K562 (cell line): ENCODE measurements at regions not wholly inside any gene's neighbourhood (a gene's known extent, or its start where the extent isn't known, plus 50 kb on each side); places are given as distances from the start of the nearest gene placed in this dataset.

Experiments
- ATAC-seq: fragments of 200-7000 bp; cut with Tn5 transposase; 3 replicates; pipeline ENCODE4 v1.9.1; 2020; ENCODE audit warnings: moderate library complexity
- BruUV-seq: library from RNA; stranded (reverse); fragments of 400-500 nt; replicated peaks from 2 replicates; lab custom pipeline; 2021; lab: Mats Ljungman, UMichigan
- CTCF ChIA-PET: fragments of 300-600 bp; formaldehyde crosslinking; extraction: SDS; loops from one replicate; lab custom pipeline; 2021; ENCODE audit warnings: low intra/inter-chr PET ratio; lab: Yijun Ruan, JAX
- POLR2A ChIA-PET: fragments of 300-600, 350-650 bp; sonication (Branson Sonifier 250); formaldehyde crosslinking; extraction: SDS; loops from one replicate; lab custom pipeline; 2021; ENCODE audit warnings: antibody characterized with exemption, inconsistent platforms; lab: Yijun Ruan, JAX
- DNase-seq, 4 experiments: peaks; one replicate each; pipeline versions ENCODE4 v3.0.0 to v3.0.0-alpha.2; 2011 to 2018; ENCODE audit warnings: low spot score in 3 of 4, mixed read lengths in 3 of 4; ENCODE audit errors: extremely low read depth in 1 of 4
- FAIRE-seq: peaks from 2 replicates; lab custom pipeline; 2011; peaks lifted over from hg19 to GRCh38; lab: Jason Lieb, UNC
- H2AFZ ChIP-seq: 2 replicates; pipeline ENCODE4 v1.6.0; 2011; ENCODE audit warnings: low read depth, low read length, control low read depth, inconsistent platforms
- H3K27ac ChIP-seq: fragments of 200-600 bp; 3 replicates; pipeline ENCODE4 v1.8.0; 2011; ENCODE audit warnings: low read depth, mild to moderate bottlenecking, control low read depth, inconsistent platforms, low read length, moderate library complexity, mixed read lengths; ENCODE audit errors: extremely low read depth
- H3K27me3 ChIP-seq, 2 experiments: fragments of 300-600 bp in 1 of 2; 2 replicates in 1 of 2; 3 replicates in 1 of 2; pipeline versions ENCODE4 v1.6.0 to v1.8.0; 2011; ENCODE audit warnings: inconsistent platforms in 2 of 2, low read length in 2 of 2, mild to moderate bottlenecking in 1 of 2, mixed read lengths in 1 of 2, moderate library complexity in 1 of 2; ENCODE audit not compliant: control insufficient read depth in 2 of 2, insufficient read depth in 2 of 2
- H3K36me3 ChIP-seq: fragments of 300-600 bp; 3 replicates; pipeline ENCODE4 v1.8.0; 2011; ENCODE audit warnings: mild to moderate bottlenecking, low read length, inconsistent platforms; ENCODE audit not compliant: control insufficient read depth, insufficient read depth
- H3K4me1 ChIP-seq, 2 experiments: fragments of 200-600 bp in 1 of 2; replicated peaks in 1 of 2; 2 replicates in 1 of 2; 3 replicates in 1 of 2; pipeline versions ENCODE4 v1.5.1 to v1.8.0; 2011; ENCODE audit warnings: inconsistent platforms in 2 of 2, low read length in 2 of 2, mild to moderate bottlenecking in 1 of 2, mixed read lengths in 1 of 2, moderate library complexity in 1 of 2; ENCODE audit not compliant: control insufficient read depth in 2 of 2, insufficient read depth in 2 of 2
- H3K4me2 ChIP-seq: 2 replicates; pipeline ENCODE4 v1.6.1; 2011; ENCODE audit warnings: low read length, control low read depth, inconsistent platforms, mixed read lengths; ENCODE audit not compliant: insufficient read depth
- H3K4me3 ChIP-seq: fragments of 200-600 bp; sonication (generic), shearing (Covaris generic); 2 replicates; pipeline ENCODE4 v1.5.1; 2016; ENCODE audit warnings: control low read depth, inconsistent platforms
- H3K79me2 ChIP-seq: fragments of 200-600 bp; 3 replicates; pipeline ENCODE4 v1.8.0; 2011; ENCODE audit warnings: low read length, inconsistent platforms; ENCODE audit not compliant: control insufficient read depth, insufficient read depth
- H3K9ac ChIP-seq, 2 experiments: 2 replicates each; pipeline versions ENCODE4 v1.6.0 to v1.6.1; 2011; ENCODE audit warnings: low read depth in 2 of 2, low read length in 2 of 2, control low read depth in 1 of 2, inconsistent platforms in 1 of 2, mild to moderate bottlenecking in 1 of 2, mixed read lengths in 1 of 2; ENCODE audit not compliant: insufficient read depth in 1 of 2
- H3K9me1 ChIP-seq: one replicate; pipeline ENCODE4 v1.6.0; 2011; ENCODE audit warnings: inconsistent platforms, mild to moderate bottlenecking, low read length, moderate library complexity; ENCODE audit not compliant: control insufficient read depth, insufficient read depth
- H3K9me3 ChIP-seq: replicated peaks from 2 replicates; pipeline ENCODE4 v1.5.1; 2011; ENCODE audit warnings: low read depth, low read length, inconsistent platforms; ENCODE audit not compliant: control insufficient read depth, insufficient read depth
- H4K20me1 ChIP-seq: replicated peaks from 2 replicates; pipeline ENCODE4 v1.6.1; 2011; ENCODE audit warnings: low read length, inconsistent platforms, mixed read lengths; ENCODE audit not compliant: control insufficient read depth, insufficient read depth
- ATF7 ChIP-seq: fragments of 450-650 bp; IDR thresholded peaks from 2 replicates; pipeline ENCODE4 v1.7.1; 2014; ENCODE audit warnings: mild to moderate bottlenecking, moderate library complexity
- GABPB1 ChIP-seq: sonication (generic); formaldehyde crosslinking; IDR thresholded peaks from 2 replicates; pipeline ENCODE4 v1.8.0; 2022; ENCODE audit warnings: mild to moderate bottlenecking, missing genetic modification reagents
- HDGF ChIP-seq: fragments of 450-650 bp; IDR thresholded peaks from 2 replicates; pipeline ENCODE4 v1.6.1; 2016
- KAT2B ChIP-seq: IDR thresholded peaks from one replicate; pipeline ENCODE4 v1.6.1; 2012; ENCODE audit warnings: low read depth, mild to moderate bottlenecking, control low read depth, inconsistent platforms, low read length, moderate library complexity
- MED1 ChIP-seq: sonication (generic); formaldehyde crosslinking; IDR thresholded peaks from 2 replicates; pipeline ENCODE4 v1.8.1; 2023; ENCODE audit warnings: missing genetic modification reagents, borderline replicate concordance
- NBN ChIP-seq: fragments of 450-650 bp; IDR thresholded peaks from 2 replicates; pipeline ENCODE4 v1.6.1; 2016; ENCODE audit warnings: low read depth, mild to moderate bottlenecking
- RCOR1 ChIP-seq, 2 experiments: IDR thresholded peaks; 2 replicates each; pipeline ENCODE4 v1.6.1; 2012; ENCODE audit warnings: low read depth in 2 of 2, low read length in 2 of 2, borderline replicate concordance in 1 of 2, improper control_type of control experiment in 1 of 2
- WGBS: fragments of 100-300 bp; shearing (Covaris generic); methylation state at CpG from one replicate; pipeline ENCODE4 v1.1.6; 2016; ENCODE audit warnings: low coverage, mixed read lengths; ENCODE audit not compliant: insufficient coverage; ENCODE audit errors: missing lambda C conversion rate; 5-methylcytosine and 5-hydroxymethylcytosine counted together
- in situ Hi-C: fragments of 300-500 bp; cut with MboI; formaldehyde crosslinking; loops from 4 replicates; pipeline ENCODE4 v1.15.0; 2018; ENCODE audit warnings: inconsistent platforms, mixed read lengths
- intact Hi-C: fragments of 100-400 bp; cut with micrococcal nuclease; formaldehyde crosslinking; loops from 2 replicates; pipeline ENCODE4 v1.14.2; 2022
- TF ChIP-seq, protein P1 (sequence below): IDR thresholded peaks from 2 replicates; pipeline ENCODE4 v1.6.1; 2011; ENCODE audit warnings: borderline replicate concordance, low read depth, mild to moderate bottlenecking, moderate library complexity, low read length; ENCODE audit not compliant: insufficient read depth, poor library complexity, severe bottlenecking
- TF ChIP-seq, protein P2 (sequence below): sonication (generic); formaldehyde crosslinking; IDR thresholded peaks from 2 replicates; pipeline ENCODE4 v1.8.1; 2023; ENCODE audit warnings: mild to moderate bottlenecking, missing genetic modification reagents

GRCh38 chr10:83352588-83352987 is 786.7 kb upstream of the GHITM start (continued):
- no peak for TF ChIP-seq RCOR1 (IDR thresholded peaks at IDR 0.05; ENCODE audit: borderline replicate concordance in 1 of 2, low read depth in 2 of 2, low read length in 2 of 2)
- TF ChIP-seq, all 486 proteins: peak for 0

DNA sequence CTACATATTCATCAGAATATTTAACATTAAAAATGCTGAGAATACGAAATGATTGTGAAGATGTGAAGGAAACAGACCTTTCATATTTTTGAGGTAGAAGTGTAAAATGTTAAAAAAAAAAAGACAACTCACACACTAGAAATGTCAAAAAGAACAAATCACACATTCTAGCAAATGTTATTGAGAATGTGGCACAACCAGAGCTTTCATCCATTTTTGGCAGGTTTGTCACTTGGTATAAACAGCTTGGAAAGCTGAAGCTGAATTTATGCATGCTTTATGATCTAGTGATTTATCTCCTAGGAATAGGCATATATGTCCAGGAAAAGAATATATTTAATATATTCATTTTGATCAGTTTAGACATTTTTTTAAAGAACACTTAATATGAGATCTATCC is 784.9 kb upstream of the GHITM start:
- WGBS: 0% methylated on average over 1 of the region's 1 CpG
- H3K4me3 ChIP-seq: no peak overlapping the region
- no peak overlapping the region for H3K9ac ChIP-seq
- H2AFZ ChIP-seq: no peak overlapping the region
- no peaks in the 10 kb centered on the region for H4K20me1 ChIP-seq
- POLR2A ChIA-PET: no interaction called here
- H3K79me2 ChIP-seq: no peaks in the 10 kb centered on the region
- H3K4me1 ChIP-seq: no peaks in the 10 kb centered on the region
- H3K9me1 ChIP-seq: no peaks in the 10 kb centered on the region
- no peak overlapping the region for H3K27ac ChIP-seq
- FAIRE-seq: no peak
- H3K27me3 ChIP-seq: no peaks in the 10 kb centered on the region
- BruUV-seq: no TSS peak
- no peak overlapping the region for H3K4me2 ChIP-seq
- ATAC-seq: no peak
- in situ Hi-C loops: no loop called here
- CTCF ChIA-PET: no interaction called here
- H3K9me3 ChIP-seq: no peaks in the 10 kb centered on the region; the same call in 1 of the 2 replicates
- no peaks in the 10 kb centered on the region for H3K36me3 ChIP-seq
- DNase-seq: no peak
- intact Hi-C loops: no loop called here
- TF ChIP-seq, protein P1, sequence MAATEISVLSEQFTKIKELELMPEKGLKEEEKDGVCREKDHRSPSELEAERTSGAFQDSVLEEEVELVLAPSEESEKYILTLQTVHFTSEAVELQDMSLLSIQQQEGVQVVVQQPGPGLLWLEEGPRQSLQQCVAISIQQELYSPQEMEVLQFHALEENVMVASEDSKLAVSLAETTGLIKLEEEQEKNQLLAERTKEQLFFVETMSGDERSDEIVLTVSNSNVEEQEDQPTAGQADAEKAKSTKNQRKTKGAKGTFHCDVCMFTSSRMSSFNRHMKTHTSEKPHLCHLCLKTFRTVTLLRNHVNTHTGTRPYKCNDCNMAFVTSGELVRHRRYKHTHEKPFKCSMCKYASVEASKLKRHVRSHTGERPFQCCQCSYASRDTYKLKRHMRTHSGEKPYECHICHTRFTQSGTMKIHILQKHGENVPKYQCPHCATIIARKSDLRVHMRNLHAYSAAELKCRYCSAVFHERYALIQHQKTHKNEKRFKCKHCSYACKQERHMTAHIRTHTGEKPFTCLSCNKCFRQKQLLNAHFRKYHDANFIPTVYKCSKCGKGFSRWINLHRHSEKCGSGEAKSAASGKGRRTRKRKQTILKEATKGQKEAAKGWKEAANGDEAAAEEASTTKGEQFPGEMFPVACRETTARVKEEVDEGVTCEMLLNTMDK: no peak
- TF ChIP-seq MED1 (CRISPR knock-in tag): no peak
- no peak for TF ChIP-seq ATF7
- no peak for TF ChIP-seq HDGF
- TF ChIP-seq, protein P2, sequence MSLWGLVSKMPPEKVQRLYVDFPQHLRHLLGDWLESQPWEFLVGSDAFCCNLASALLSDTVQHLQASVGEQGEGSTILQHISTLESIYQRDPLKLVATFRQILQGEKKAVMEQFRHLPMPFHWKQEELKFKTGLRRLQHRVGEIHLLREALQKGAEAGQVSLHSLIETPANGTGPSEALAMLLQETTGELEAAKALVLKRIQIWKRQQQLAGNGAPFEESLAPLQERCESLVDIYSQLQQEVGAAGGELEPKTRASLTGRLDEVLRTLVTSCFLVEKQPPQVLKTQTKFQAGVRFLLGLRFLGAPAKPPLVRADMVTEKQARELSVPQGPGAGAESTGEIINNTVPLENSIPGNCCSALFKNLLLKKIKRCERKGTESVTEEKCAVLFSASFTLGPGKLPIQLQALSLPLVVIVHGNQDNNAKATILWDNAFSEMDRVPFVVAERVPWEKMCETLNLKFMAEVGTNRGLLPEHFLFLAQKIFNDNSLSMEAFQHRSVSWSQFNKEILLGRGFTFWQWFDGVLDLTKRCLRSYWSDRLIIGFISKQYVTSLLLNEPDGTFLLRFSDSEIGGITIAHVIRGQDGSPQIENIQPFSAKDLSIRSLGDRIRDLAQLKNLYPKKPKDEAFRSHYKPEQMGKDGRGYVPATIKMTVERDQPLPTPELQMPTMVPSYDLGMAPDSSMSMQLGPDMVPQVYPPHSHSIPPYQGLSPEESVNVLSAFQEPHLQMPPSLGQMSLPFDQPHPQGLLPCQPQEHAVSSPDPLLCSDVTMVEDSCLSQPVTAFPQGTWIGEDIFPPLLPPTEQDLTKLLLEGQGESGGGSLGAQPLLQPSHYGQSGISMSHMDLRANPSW: no peak
- TF ChIP-seq NBN: no peak
- no peak for TF ChIP-seq KAT2B
- no peak for TF ChIP-seq GABPB1 (CRISPR knock-in tag)
